HG03575 (cell line): ENCODE measurements at regions not wholly inside any gene's neighbourhood (a gene's known extent, or its start where the extent isn't known, plus 50 kb on each side); places are given as distances from the start of the nearest gene placed in this dataset.
"Not testable (repeated sequence)": the region's sequence is repeated elsewhere in the genome, so short reads cannot be mapped to it uniquely, and the experiment has no call there.

Experiments used
- ATAC-seq: cut with Tn5 transposase; IDR thresholded peaks from one replicate; pipeline ENCODE4 v1.9.1; 2021; ENCODE audit not compliant: unreplicated experiment, insufficient number of reproducible peaks, low FRiP score; ENCODE audit errors: extremely low read depth

DNA sequence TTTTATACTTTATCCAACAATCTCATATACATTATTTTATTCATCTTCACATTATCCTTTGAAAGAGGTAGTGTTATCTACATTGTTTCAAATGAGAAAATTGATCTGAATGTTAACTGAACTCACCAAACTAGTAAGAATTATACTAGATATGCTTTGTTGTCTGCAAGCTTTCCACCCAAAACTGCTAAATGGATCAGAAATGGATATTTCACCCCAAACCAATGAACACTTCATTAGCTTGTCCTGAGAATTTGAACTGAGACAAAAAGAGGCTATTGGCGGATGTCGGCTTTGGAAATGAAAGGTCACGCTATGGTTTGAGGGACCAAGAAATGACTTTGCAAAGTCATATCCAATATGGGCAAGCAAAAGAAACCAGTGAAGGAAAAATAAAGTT is 201.9 kb upstream of the TRPM3 start:
- no peak for ATAC-seq

DNA sequence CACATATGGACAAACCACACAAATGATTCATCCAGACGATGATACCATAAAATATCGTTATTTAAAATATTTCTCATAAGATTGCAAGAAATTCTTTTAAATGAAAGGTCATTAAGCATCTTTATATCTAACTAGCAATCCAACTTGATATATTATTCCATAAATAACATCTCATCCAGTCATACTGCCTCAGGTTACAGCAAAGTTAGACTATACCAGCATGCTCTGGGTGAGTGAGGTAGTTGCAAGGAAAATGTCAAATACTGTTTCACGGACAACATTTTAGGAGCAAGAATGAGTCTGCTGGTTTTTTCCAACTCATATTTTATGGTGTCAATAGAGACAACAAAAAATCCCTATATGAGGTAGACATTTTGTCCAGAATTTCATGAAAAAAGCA is 200.9 kb upstream of the TRPM3 start:
- ATAC-seq: no peak

DNA sequence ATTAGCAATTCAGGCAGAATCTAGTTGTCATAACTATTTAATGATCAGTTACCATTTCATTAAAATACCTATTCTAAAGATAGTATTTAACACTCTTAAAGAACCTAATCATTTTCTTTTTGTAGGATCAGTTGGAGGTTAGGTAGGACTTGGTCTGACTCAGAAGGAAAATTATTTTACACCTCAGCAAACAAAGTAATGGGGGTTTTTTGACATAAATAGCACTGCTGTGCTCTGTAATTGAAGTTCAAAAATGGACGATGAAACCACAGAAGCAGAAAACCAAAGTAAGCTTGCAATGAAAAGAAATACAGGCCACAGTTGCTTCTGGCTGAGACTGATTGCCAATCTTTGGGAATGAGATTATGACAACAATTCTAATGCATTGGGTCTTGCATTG is 187.0 kb upstream of the TRPM3 start:
- ATAC-seq: no peak

DNA sequence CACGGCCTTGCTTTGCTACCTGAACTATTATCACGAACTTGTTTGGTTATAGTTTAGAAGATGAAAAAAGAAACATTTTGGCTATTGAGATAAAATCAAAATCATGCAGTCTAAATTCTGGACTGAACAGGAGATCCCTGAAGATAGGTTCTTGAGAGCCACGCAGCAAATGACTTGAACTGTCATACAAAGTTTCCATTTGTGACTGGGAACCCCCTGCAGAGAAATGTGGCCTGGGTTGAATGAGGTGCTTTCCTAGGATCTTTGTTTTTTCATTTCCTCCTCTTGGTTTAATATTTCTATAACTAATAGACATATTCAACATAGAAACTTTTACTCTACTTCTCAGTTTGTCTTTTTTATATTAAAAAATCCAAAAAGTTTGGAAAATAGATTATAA is 184.7 kb upstream of the TRPM3 start:
- no peak for ATAC-seq

DNA sequence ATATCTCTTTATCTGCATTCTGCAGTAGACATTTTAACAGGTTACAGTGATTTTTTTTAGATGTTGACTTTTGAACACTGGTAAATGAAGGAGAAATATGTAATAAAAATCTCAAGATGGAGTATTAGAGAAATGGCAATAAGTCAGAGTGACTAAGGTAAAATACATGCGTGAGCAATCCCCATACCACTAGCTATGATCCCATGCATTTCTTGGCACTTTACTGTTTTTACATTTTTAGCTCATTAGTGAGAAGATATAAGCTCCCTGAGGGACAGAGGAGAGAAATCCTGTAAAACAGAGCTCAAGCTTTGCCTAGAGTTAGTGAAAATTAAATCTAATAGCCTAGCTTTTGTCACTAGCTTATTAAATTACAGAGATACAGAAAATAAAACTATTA is 181.9 kb upstream of the TRPM3 start:
- ATAC-seq: no peak

DNA sequence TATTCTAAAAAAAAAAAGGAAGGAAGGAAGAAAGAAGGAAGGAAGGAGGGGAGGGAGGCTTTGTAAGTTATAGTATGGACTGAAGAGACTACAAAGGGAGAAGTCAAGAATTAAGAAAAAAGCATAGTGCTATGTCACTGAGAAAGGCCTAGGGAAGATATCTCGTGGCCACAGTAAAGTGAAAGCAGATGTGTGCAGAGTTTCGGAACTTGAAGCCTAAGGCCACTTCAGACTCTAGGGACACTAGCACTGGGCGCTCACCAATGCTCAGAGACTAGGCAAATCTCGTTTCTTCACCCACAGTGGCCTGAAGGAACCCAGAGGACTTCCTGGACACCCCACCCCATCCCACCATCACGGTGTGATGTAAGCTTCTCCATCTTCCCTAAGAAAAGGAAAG is 181.4 kb upstream of the TRPM3 start:
- no peak for ATAC-seq

DNA sequence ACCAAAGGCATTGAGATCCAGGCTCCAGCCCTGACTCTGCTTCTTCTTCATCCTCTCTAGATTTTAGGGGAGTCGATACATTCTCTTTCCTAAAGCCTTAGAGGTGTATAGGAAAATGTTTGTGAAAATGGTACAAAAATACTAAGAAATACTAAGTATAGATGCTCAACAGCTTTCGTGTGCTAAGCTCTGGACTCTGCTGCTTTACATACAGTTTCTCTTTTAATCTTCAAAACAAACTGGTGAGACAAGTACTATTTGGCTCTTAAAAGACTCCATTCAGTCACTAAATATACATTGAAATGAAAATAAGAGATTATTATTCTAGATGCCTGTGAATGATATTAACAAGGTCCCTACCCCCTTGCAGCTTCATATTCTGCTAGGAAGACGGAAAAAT is 174.5 kb upstream of the TRPM3 start:
- ATAC-seq: no peak

DNA sequence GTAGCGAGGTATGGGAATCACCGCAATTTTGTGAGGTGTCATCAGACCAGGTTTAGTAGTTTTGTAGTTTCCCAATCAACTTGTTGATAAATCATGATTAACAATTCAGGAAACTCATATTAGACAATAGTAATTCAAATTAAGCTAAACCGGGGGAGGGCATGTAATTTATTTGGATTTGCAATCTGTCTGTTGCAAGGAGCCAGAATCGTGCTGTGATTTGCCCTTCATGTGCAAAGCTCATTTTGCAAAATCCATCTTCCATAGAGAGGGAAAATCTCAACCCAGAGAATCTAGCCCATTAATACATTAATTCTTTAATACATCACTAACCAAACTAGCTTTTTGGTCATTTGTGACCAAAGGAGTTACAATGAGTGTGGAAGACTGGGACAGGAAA is 164.7 kb upstream of the TRPM3 start:
- no peak for ATAC-seq

DNA sequence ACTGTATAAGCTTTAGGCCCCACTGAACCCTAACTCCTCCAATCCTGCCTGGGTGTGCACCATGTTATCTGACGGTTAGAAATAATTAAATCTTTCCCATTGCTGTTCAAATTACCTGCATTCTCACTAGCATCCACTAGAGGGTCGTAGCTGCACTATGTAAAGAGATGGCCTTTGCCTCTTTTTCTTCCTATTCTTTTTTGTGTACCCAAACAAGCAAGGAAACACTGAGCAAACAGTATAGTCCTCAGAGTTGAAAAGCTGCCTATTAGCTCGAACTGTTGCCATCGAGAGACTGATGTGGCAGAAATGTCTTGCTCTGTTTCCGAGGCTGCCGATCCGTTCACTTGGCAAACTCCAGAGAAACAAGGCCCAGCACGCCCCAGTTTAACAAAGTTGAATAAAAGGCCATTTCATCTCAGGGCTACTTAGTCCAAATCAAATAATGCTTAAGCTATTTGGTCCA is 163.8 kb upstream of the TRPM3 start:
- peak; percentile 95 for ATAC-seq

DNA sequence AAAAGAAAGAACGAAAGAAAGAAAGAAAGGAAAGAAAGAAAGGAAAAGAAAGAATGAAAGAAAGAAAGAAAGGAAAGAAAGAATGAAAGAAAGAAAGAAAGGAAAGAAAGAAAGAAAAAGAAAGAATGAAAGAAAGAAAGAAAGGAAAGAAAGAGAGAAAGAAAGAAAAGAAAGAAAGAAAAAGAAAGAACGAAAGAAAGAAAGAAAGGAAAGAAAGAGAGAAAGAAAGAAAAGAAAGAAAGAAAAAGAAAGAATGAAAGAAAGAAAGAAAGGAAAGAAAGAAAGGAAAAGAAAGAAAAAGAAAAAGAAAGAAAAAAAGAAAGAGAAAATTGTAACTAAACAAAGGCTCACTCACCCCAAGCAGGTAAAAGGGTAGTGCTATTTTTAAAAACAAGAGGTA is 160.7 kb upstream of the TRPM3 start:
- not testable (repeated sequence) for ATAC-seq

DNA sequence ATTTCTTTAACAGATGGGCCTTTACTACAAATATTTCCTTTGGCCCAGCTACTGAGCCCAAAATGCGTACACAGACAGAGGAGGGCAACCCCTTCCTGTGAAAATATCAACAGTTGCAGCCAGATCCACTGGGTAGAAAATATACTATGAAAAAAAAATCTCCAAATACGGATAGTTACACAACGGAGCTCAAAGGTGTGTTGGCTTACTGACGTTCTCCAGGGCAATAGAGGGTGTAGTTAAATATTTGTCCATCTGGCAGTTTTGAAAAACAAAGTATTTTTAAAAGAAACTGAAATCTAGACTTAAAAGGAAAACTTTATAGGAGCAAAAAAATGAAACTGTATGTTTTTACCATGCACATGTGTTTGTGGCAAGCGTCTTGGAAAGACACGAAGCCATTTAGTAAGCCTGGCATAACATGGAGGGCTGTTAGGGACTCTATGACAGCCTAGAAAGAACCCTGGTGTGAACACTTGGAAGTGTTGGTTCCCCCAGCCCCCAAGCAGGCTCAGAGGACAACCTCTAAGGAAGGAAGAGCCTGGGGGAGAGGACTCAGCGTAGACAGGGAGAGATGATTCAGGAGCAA is 157.8 kb upstream of the TRPM3 start:
- no peak for ATAC-seq

DNA sequence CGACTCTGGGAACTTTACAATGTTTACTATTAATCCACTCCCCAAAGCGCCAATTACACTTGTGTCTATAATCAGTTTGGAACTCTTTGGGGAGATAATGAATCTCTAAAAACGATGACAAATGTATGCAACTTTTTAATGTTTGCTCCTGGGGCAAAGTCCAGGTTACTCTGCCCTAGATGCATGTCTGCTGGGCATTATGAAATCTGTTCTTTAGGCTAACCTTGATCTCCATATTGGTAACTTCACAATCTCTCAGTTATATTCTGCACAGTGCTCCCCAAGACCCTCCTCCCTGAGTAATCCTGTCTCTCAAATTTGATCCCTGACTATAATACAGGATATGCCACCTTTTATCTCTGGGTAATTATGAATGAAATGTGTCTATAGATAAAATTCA is 152.2 kb upstream of the TRPM3 start:
- ATAC-seq: no peak

DNA sequence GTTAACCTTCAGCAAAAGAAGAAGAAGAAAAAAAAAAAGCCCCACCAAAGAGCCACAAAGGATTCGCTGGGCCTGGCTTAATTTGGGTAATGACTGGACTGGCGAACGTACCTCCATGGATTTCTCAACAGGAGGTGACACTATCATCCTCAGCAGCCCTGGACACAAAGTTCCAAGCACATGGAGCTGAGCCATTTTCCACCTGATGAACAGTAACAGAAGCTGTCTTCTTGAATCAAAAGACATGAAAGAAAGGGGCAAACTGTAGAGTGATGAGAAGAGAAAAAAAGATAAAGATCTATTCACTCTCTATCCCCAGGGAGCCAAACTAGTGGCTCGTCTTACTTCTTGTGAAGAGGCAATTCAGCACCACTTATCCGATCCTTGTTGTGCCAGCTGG is 150.2 kb upstream of the TRPM3 start:
- ATAC-seq: no peak

DNA sequence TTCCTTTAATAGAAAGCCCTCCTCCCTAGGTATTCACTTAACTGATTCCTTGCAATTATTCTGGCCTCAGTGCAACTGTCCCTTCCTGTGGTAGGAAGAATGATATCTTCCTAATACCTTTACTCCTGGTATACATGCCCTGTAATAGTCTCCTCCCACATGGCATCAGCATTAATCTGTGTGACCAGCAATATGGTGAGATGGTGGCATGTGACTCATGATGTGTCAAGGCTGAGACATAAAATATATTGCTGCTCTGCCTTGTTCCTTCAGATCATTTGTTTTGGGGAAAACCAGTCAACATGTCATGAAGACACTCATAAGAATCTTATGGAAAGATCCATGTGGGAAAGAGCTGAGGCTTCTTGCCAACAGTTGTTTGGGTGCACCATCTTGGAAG is 149.1 kb upstream of the TRPM3 start:
- ATAC-seq: no peak

DNA sequence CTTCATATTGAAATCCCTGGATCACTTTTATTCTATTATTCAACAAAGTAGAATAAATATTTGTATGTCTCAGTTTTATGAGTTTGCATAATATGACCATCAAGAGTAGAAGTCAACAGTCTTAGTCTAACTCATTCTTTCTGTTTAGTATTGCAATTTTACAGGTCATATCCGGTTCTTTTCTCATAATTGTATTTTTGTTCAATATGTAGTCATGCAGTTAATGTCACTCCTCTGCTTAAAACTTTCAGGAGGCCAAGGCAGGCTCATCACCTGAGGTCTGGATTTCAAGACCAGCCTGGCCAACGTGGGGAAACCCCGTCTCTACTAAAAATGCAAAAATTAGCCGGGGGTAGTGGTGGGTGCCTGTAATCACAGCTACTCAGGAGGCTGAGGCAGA is 148.4 kb upstream of the TRPM3 start:
- no peak for ATAC-seq

DNA sequence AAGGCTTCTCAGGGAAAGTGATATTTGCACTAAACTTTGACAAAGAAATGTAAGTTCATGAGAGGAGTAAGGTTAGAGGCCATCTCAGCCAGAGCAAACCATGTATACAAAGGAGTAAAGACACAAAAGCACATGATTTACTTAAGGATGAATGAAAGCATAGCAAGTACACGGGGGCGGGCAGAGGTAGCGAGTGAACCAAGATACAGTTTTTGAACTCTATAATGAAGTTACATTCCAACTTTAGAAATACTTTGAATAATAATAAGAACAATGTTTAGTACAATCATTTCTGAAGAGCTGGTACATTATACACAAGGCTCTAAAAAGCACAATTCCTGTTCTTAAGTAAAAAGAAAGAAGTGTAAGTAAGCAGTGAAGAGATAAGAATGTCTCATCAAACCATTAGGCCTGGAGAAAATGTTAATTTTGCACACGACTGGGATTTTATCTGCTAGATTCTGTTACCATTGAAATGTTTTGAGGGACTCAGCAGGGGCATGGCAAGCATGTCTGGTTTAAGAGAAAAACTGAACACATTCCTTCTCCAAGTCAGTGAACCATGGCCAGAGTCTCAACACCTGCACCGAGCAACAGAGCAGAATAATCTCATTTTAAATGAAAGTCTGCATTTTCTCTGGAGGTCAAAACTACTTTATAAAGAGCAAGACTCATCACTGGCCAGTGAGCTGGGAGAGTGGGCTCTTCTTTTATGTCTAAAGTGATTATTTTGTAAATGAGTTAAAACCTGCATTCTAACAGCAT is 147.6 kb upstream of the TRPM3 start:
- no peak for ATAC-seq

DNA sequence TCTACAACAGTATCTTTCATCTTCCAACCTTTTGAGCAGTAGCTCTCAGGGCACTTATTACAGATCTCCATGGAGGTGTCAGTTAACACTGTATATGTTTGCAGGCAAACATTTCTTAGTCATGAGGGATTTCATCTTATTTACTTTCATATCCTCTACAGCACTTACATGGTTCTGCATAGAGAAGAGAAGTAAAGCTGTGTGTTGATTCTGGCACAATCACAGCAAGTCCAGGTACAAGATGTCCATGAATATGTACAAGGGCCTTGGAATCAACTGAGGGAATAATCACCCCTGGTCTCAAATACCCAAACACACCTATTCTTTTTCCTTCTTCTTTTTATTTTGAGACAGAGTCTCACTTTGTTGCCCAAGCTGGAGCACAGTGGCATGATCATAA is 142.0 kb upstream of the TRPM3 start:
- no peak for ATAC-seq

DNA sequence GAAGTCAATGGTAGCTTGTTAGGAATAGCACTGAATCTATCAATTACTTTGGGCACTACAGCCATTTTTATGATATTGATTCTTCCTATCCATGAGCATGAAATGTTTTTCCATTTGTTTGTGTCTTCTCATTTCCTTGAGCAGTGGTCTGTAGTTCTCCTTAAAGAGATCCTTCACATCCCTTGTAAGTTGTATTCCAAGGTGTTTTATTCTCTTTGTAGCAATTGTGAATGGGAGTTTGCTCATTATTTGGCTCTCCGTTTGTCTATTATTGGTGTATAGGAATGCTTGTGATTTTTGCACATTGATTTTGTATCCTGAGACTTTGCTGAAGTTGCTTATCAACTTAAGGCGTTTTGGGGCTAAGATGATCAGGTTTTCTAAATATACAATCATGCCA is 139.0 kb upstream of the TRPM3 start:
- ATAC-seq: not testable (repeated sequence)

DNA sequence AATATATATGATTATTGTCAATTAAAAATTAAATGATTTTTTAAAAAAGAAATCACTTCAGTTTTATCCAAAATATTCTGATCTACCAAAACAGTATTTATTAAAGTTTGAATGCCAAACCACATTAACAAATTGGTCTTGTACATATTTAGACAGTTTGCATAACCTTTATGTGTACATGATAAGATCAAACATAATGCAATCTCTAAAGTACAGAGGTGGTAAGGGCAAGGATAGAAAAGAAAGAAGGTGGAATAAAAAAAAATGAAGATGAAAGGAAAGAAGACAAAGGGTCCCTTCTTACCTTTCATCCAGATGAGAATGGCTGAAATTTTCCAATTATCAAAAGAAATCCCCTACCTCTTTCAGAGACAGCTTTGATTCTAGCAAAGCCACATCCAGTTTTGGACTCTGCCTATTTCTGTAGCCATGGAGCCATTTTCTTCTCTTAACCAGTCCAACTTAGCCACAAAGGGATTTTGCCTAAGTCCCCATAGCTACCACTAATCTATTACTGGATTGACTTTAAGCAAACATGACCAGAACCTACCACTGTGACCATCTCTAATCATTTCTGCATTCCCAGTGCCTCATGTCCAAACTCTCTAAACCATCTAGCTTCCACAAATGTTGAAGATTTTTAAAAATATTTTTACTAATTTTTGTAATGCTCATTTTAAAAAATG is 133.3 kb upstream of the TRPM3 start:
- ATAC-seq: no peak

DNA sequence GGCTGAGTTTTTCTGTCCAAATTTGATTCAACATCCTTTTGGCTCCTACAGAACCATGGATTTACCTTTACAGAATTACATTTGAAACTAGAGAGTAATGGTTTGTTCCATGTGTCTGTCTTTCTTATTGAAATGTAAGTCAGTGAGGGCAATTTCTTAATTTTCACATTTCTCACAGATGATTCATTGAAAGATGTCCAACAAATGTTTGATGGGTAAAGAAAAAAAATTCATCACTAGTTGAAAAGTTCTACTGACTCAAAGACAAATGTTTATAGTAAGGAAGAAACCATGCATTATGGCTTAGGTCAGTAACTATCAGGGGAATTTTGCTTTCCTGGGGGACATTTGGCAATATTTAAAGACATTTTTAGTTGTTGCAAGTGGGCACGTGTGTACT is 131.6 kb upstream of the TRPM3 start:
- ATAC-seq: no peak
